Heart left ventricle (tissue), 13 donors: ENCODE measurements at regions not wholly inside any gene's neighbourhood (a gene's known extent, or its start where the extent isn't known, plus 50 kb on each side); places are given as distances from the start of the nearest gene placed in this dataset.

Source experiments
- CTCF ChIP-seq, 12 donors: fragments of 200-600 bp; sonication (generic) in 4 of 12; IDR thresholded peaks; one replicate each; pipeline versions ENCODE4 v1.5.0 to v1.8.0; 2018 to 2022; ENCODE audit warnings: antibody characterized with exemption in 12 of 12, mild to moderate bottlenecking in 5 of 12
- POLR2A ChIP-seq, 2 donors: fragments of 450-650 bp; IDR thresholded peaks; one replicate each; pipeline ENCODE4 v1.6.1; 2017; ENCODE audit warnings: antibody characterized with exemption in 2 of 2, mild to moderate bottlenecking in 2 of 2, moderate library complexity in 2 of 2
- donor health status: ischemic (EF 13 %, LVEDD 7.1; RV severe dilation, severe dysfunction).
- donor health status: DM: no; HTN: yes; CAD: no.
- donor health status: DM: no; HTN: no; CAD: no.
- donor health status: ischemic (EF 25% LVEDD 6.9; RV normal size, moderate dysfunction).
- donor health status: ischemic (EF 25% LVEDD 5.7; RV mildly dilated, moderate dysfunction).
- donor health status: ischemic (EF 35%, LVEDD 5.7; RV mildly dilated, moderate dysfunction).
- donor health status: nonischemic (EF 11% LVEDD 7.7; RV severe dilation, severe dysfunction).
- donor health status: DM: yes; HTN: yes; CAD: no.
- donor health status: PGD.
- donor health status: ischemic (EF 29% LVEDD 5.4; RV normal size, mild dysfunction).
- donor health status: nonischemic (EF 23%, LVEDD 6.1; RV moderate dilation, normal function).

DNA sequence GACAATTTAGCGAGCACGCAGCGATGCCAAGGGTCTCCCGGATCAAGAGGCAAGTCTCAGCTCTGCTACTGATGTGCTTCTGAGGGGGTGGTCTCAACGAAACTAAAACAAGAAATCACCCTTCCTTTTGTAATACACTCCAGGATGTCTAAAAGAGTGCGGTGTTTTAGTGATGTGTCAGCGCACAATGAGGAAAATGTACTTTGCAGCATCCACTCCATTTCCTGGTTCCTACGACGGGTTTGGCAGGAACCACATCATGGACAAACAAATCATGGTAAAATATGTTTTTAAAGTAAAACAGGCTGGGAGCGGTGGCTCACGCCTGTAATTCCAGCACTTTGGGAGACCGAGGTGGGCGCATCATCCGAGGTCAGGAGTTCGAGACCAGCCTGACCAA is 154.0 kb upstream of the TSC22D1 start:
- TF ChIP-seq CTCF (IDR thresholded peaks at IDR 0.05) (no peak), POLR2A (IDR thresholded peaks at IDR 0.05) (no peak)
